AG09319 (cell line): ENCODE measurements at regions not wholly inside any gene's neighbourhood (a gene's known extent, or its start where the extent isn't known, plus 50 kb on each side); places are given as distances from the start of the nearest gene placed in this dataset.
"Not testable (repeated sequence)": the region's sequence is repeated elsewhere in the genome, so short reads cannot be mapped to it uniquely, and the experiment has no call there.

ENCODE experiments used
- DNase-seq: peaks from one replicate; pipeline ENCODE4 v3.0.0-alpha.2; 2010; ENCODE audit warnings: low read depth; ENCODE audit errors: extremely low read depth
- CTCF ChIP-seq: IDR thresholded peaks from 2 replicates; pipeline ENCODE4 v1.5.1; 2011; ENCODE audit warnings: low read depth, mild to moderate bottlenecking, inconsistent platforms, low read length, moderate library complexity

GRCh38 chr15:81642451-81642990 is 268.5 kb upstream of the TMC3 start:
- no peak for TF ChIP-seq CTCF
- DNase-seq = peak; percentile 15

- not testable (repeated sequence) for DNase-seq
Observed at GRCh38 chr15:81636064-81636463, 262.1 kb upstream of the TMC3 start.

GRCh38 chr15:81633889-81634288 is 259.9 kb upstream of the TMC3 start:
- DNase-seq = no peak
- TF ChIP-seq CTCF = no peak

- no peak for TF ChIP-seq CTCF
Observed at GRCh38 chr15:81625896-81626295, 251.9 kb upstream of the TMC3 start.

GRCh38 chr15:81619002-81619401 is 245.0 kb upstream of the TMC3 start:
- no peak for TF ChIP-seq CTCF

More at GRCh38 chr15:81625896-81626295, 251.9 kb upstream of the TMC3 start:
- DNase-seq = no peak

GRCh38 chr15:81612631-81613030 is 238.6 kb upstream of the TMC3 start:
- DNase-seq = no peak
- TF ChIP-seq CTCF = no peak

More at GRCh38 chr15:81619002-81619401, 245.0 kb upstream of the TMC3 start:
- no peak for DNase-seq

- TF ChIP-seq CTCF = no peak
- DNase-seq = no peak
Observed at GRCh38 chr15:81611679-81612078, 237.7 kb upstream of the TMC3 start.

GRCh38 chr15:81608309-81608829 is 234.4 kb upstream of the TMC3 start:
- TF ChIP-seq CTCF = no peak
- DNase-seq = no peak
